SK-N-SH (cell line): ENCODE measurements at regions not wholly inside any gene's neighbourhood (a gene's known extent, or its start where the extent isn't known, plus 50 kb on each side); places are given as distances from the start of the nearest gene placed in this dataset.

Source experiments
- CTCF ChIA-PET: fragments of 300-600, 350-600 bp; formaldehyde crosslinking; extraction: SDS; loops from one replicate; lab custom pipeline; 2021; lab: Yijun Ruan, JAX
- POLR2A ChIA-PET: fragments of 350-600 bp; sonication (Branson Sonifier 250); formaldehyde crosslinking; extraction: SDS; loops from one replicate; lab custom pipeline; 2020; ENCODE audit warnings: antibody characterized with exemption, inconsistent platforms; lab: Yijun Ruan, JAX
- DNase-seq: peaks from one replicate; pipeline ENCODE4 v3.0.0; 2012
- H2AFZ ChIP-seq: fragments of 200-600 bp; sonication (generic); 2 replicates; pipeline ENCODE4 v1.8.1; 2016; ENCODE audit warnings: antibody characterized with exemption, mild to moderate bottlenecking, low read depth
- H3F3A ChIP-seq: fragments of 200-600 bp; sonication (generic); replicated peaks from 2 replicates; pipeline ENCODE3; 2016; ENCODE audit warnings: antibody characterized with exemption, mild to moderate bottlenecking; ENCODE audit not compliant: insufficient read depth
- H3K27ac ChIP-seq, 2 experiments: fragments of 200-500 bp in 1 of 2; fragments of 200-600 bp in 1 of 2; sonication (Bioruptor generic) in 1 of 2; sonication (generic), shearing (Covaris generic) in 1 of 2; 2 replicates each; pipeline versions ENCODE4 v1.5.1 to v1.6.1; 2014 to 2016; ENCODE audit warnings: low read depth in 2 of 2, inconsistent platforms in 1 of 2, low read length in 1 of 2, mild to moderate bottlenecking in 1 of 2, mixed read lengths in 1 of 2
- H3K27me3 ChIP-seq: fragments of 200-600 bp; sonication (generic), shearing (Covaris generic); 2 replicates; pipeline ENCODE4 v1.6.1; 2016; ENCODE audit warnings: mixed run types; ENCODE audit not compliant: insufficient read depth
- H3K36me3 ChIP-seq, 2 experiments: fragments of 200-500 bp in 1 of 2; fragments of 200-600 bp in 1 of 2; sonication (Bioruptor generic) in 1 of 2; sonication (generic) in 1 of 2; replicated peaks in 1 of 2; 2 replicates each; pipeline versions ENCODE3 to v1.5.1; 2014 to 2016; ENCODE audit warnings: low read length in 1 of 2, mild to moderate bottlenecking in 1 of 2; ENCODE audit not compliant: insufficient read depth in 2 of 2, control insufficient read depth in 1 of 2
- H3K4me1 ChIP-seq, 2 experiments: fragments of 200-500 bp in 1 of 2; fragments of 200-600 bp in 1 of 2; sonication (Bioruptor generic) in 1 of 2; sonication (generic), shearing (Covaris generic) in 1 of 2; 2 replicates each; pipeline versions ENCODE4 v1.5.1 to v1.6.1; 2014 to 2016; ENCODE audit warnings: low read depth in 1 of 2, low read length in 1 of 2, mixed run types in 1 of 2; ENCODE audit not compliant: insufficient read depth in 2 of 2, control insufficient read depth in 1 of 2
- H3K4me2 ChIP-seq: fragments of 200-600 bp; sonication (generic), shearing (Covaris generic); 2 replicates; pipeline ENCODE4 v1.6.1; 2017; ENCODE audit warnings: mixed run types
- H3K4me3 ChIP-seq, 2 experiments: fragments of 200-500 bp in 1 of 2; fragments of 200-600 bp in 1 of 2; sonication (Bioruptor generic) in 1 of 2; sonication (generic), shearing (Covaris generic) in 1 of 2; 2 replicates each; pipeline versions ENCODE4 v1.5.1 to v1.8.1; 2014 to 2016; ENCODE audit warnings: low read depth in 2 of 2, inconsistent platforms in 1 of 2, low read length in 1 of 2, mild to moderate bottlenecking in 1 of 2, mixed read lengths in 1 of 2, moderate library complexity in 1 of 2
- H3K79me2 ChIP-seq: fragments of 200-600 bp; sonication (generic); 2 replicates; pipeline ENCODE4 v1.8.1; 2017; ENCODE audit warnings: mild to moderate bottlenecking; ENCODE audit not compliant: insufficient read depth
- H3K9ac ChIP-seq: fragments of 200-600 bp; sonication (generic); 2 replicates; pipeline ENCODE4 v1.6.1; 2017; ENCODE audit warnings: mixed run types
- H3K9me2 ChIP-seq: fragments of 200-600 bp; sonication (generic); 2 replicates; pipeline ENCODE4 v1.6.1; 2017; ENCODE audit warnings: mixed run types
- H3K9me3 ChIP-seq: fragments of 200-600 bp; sonication (generic); 2 replicates; pipeline ENCODE4 v1.6.1; 2017; ENCODE audit warnings: mixed run types, mild to moderate bottlenecking, moderate library complexity
- H4K20me1 ChIP-seq: fragments of 200-600 bp; sonication (generic); 2 replicates; pipeline ENCODE4 v1.6.1; 2017; ENCODE audit warnings: mild to moderate bottlenecking, mixed run types; ENCODE audit not compliant: insufficient read depth
- CHD2 ChIP-seq: fragments of 150-350 bp; IDR thresholded peaks from 2 replicates; pipeline ENCODE4 v1.6.1; 2018; ENCODE audit warnings: low read length; ENCODE audit not compliant: partially characterized antibody
- EP300 ChIP-seq, 2 experiments: IDR thresholded peaks; 2 replicates each; pipeline versions ENCODE4 v1.4.0 to v1.6.1; 2012; ENCODE audit warnings: borderline replicate concordance in 1 of 2, low read depth in 1 of 2, low read length in 1 of 2
- FOSL2 ChIP-seq: IDR thresholded peaks from 2 replicates; pipeline ENCODE4 v1.4.0; 2012; ENCODE audit warnings: low read depth, mild to moderate bottlenecking, moderate library complexity, borderline replicate concordance
- FOXM1 ChIP-seq: IDR thresholded peaks from 2 replicates; pipeline ENCODE4 v1.4.0; 2012; ENCODE audit warnings: low read depth, mild to moderate bottlenecking
- GABPA ChIP-seq: IDR thresholded peaks from 2 replicates; pipeline ENCODE4 v1.4.0; 2012; ENCODE audit warnings: low read depth, mild to moderate bottlenecking
- GATA2 ChIP-seq: sonication (generic); formaldehyde crosslinking; IDR thresholded peaks from 2 replicates; pipeline ENCODE4 v1.5.0; 2020; ENCODE audit warnings: mild to moderate bottlenecking, missing genetic modification reagents
- IRF3 ChIP-seq: fragments of 150-350 bp; IDR thresholded peaks from 2 replicates; pipeline ENCODE4 v1.6.1; 2016; ENCODE audit warnings: mild to moderate bottlenecking, low read depth, low read length
- JUND ChIP-seq: IDR thresholded peaks from 2 replicates; pipeline ENCODE4 v1.4.0; 2012
- MEF2A ChIP-seq: IDR thresholded peaks from 2 replicates; pipeline ENCODE4 v1.4.0; 2012; ENCODE audit warnings: low read depth, borderline replicate concordance
- MXI1 ChIP-seq: IDR thresholded peaks from 2 replicates; pipeline ENCODE4 v1.6.1; 2012; ENCODE audit warnings: mild to moderate bottlenecking, low read depth, low read length, improper control_type of control experiment
- NRF1 ChIP-seq: IDR thresholded peaks from 2 replicates; pipeline ENCODE4 v1.6.1; 2012; ENCODE audit warnings: low read depth, mild to moderate bottlenecking, low read length
- POLR2AphosphoS5 ChIP-seq: IDR thresholded peaks from 2 replicates; pipeline ENCODE4 v1.6.1; 2012; ENCODE audit warnings: low read depth, low read length
- RAD21 ChIP-seq: IDR thresholded peaks from 2 replicates; pipeline ENCODE4 v1.6.1; 2012; ENCODE audit warnings: mild to moderate bottlenecking, low read length
- RCOR1 ChIP-seq: fragments of 150-350 bp; IDR thresholded peaks from 2 replicates; pipeline ENCODE4 v1.6.1; 2017; ENCODE audit warnings: antibody characterized with exemption, low read length
- REST ChIP-seq: IDR thresholded peaks from 2 replicates; pipeline ENCODE4 v1.6.1; 2012; ENCODE audit warnings: mild to moderate bottlenecking, low read depth, low read length, moderate library complexity
- RFX5 ChIP-seq: IDR thresholded peaks from 2 replicates; pipeline ENCODE4 v1.6.1; 2012; ENCODE audit warnings: mild to moderate bottlenecking, improper control_type of control experiment, low read length
- RXRA ChIP-seq: IDR thresholded peaks from 2 replicates; pipeline ENCODE4 v1.4.0; 2012; ENCODE audit warnings: low read depth, mild to moderate bottlenecking, borderline replicate concordance
- SIN3A ChIP-seq: IDR thresholded peaks from 2 replicates; pipeline ENCODE4 v1.6.1; 2012; ENCODE audit warnings: low read depth, mild to moderate bottlenecking, low read length, moderate library complexity, borderline replicate concordance
- SMC3 ChIP-seq: IDR thresholded peaks from 2 replicates; pipeline ENCODE4 v1.6.1; 2012; ENCODE audit warnings: low read depth, low read length, improper control_type of control experiment
- TAF1 ChIP-seq: IDR thresholded peaks from 2 replicates; pipeline ENCODE4 v1.6.1; 2012; ENCODE audit warnings: low read depth, mild to moderate bottlenecking, low read length, moderate library complexity, borderline replicate concordance
- TEAD4 ChIP-seq: IDR thresholded peaks from 2 replicates; pipeline ENCODE4 v1.4.0; 2012; ENCODE audit warnings: mild to moderate bottlenecking, borderline replicate concordance; ENCODE audit not compliant: insufficient read depth
- USF1 ChIP-seq: IDR thresholded peaks from 2 replicates; pipeline ENCODE4 v1.4.0; 2012; ENCODE audit warnings: low read depth, borderline replicate concordance
- USF2 ChIP-seq: fragments of 150-350 bp; IDR thresholded peaks from 2 replicates; pipeline ENCODE4 v1.6.1; 2017; ENCODE audit warnings: antibody characterized with exemption, low read length, low read depth, borderline replicate concordance
- WGBS: methylation state at CpG from one replicate; pipeline ENCODE4 v1.1.6; 2017; ENCODE audit warnings: low lambda C conversion rate; 5-methylcytosine and 5-hydroxymethylcytosine counted together

- no peaks in the 10 kb centered on the region; a peak in 1 of 4 replicates for H3K4me1 ChIP-seq
- 43% methylated on average over 12 of the region's 12 CpGs for WGBS
- ChIA-PET CTCF (no interaction called here), POLR2A (no interaction called here)
- no peaks in the 10 kb centered on the region for H3K9me3 ChIP-seq
- H3K4me3 ChIP-seq = no peak overlapping the region
- H3K27ac ChIP-seq = no peak overlapping the region
- H3K9me2 ChIP-seq = no peaks in the 10 kb centered on the region
- H3F3A ChIP-seq = no peaks in the 10 kb centered on the region
- H3K79me2 ChIP-seq = no peaks in the 10 kb centered on the region
- no peak for DNase-seq
- H3K36me3 ChIP-seq = no peaks in the 10 kb centered on the region
- H4K20me1 ChIP-seq = no peaks in the 10 kb centered on the region
- H3K27me3 ChIP-seq = no peaks in the 10 kb centered on the region
- no peak overlapping the region for H3K9ac ChIP-seq
- H2AFZ ChIP-seq = no peak overlapping the region
- no peak for TF ChIP-seq USF1
- TF ChIP-seq GATA2 (CRISPR knock-in tag) = no peak
- no peak for TF ChIP-seq NRF1
- no peak for TF ChIP-seq MXI1
- no peak for TF ChIP-seq CHD2
- TF ChIP-seq RFX5 = no peak
- TF ChIP-seq IRF3 = no peak
- TF ChIP-seq SIN3A = no peak
- TF ChIP-seq RCOR1 = no peak
- TF ChIP-seq RAD21 = no peak
- TF ChIP-seq POLR2AphosphoS5 = no peak
- TF ChIP-seq RXRA = no peak
- TF ChIP-seq SMC3 = no peak
- no peak for TF ChIP-seq EP300 (IDR thresholded peaks at IDR 0.05; ENCODE audit: borderline replicate concordance in 1 of 2, low read depth in 1 of 2, low read length in 1 of 2)
- no peak for TF ChIP-seq TAF1
- TF ChIP-seq TEAD4 = no peak
- no peak for TF ChIP-seq JUND
- H3K4me2 ChIP-seq = no peak overlapping the region
Observed at GRCh38 chr20:48096212-48096875, 311.1 kb upstream of the SULF2 start.

- Histone ChIP-seq H2AFZ (no peak overlapping the region), H3F3A (no peaks in the 10 kb centered on the region), H3K9me2 (no peaks in the 10 kb centered on the region), H3K9ac (no peak overlapping the region), H4K20me1 (no peaks in the 10 kb centered on the region), H3K4me1 (no peaks in the 10 kb centered on the region; a peak in 1 of 4 replicates), H3K27ac (no peak overlapping the region), H3K4me3 (no peak overlapping the region), H3K27me3 (no peaks in the 10 kb centered on the region), H3K4me2 (no peak overlapping the region), H3K79me2 (no peaks in the 10 kb centered on the region), H3K36me3 (no peaks in the 10 kb centered on the region), H3K9me3 (no peaks in the 10 kb centered on the region)
- ChIA-PET POLR2A (no interaction called here), CTCF (no interaction called here)
- 45% methylated on average over 7 of the region's 7 CpGs for WGBS
- no peak for DNase-seq
- TF ChIP-seq USF2 (no peak), TAF1 (no peak), RXRA (no peak), CHD2 (no peak), MEF2A (no peak), NRF1 (no peak), REST (no peak), GABPA (no peak), FOXM1 (no peak), FOSL2 (no peak)
Observed at GRCh38 chr20:48094944-48095343, 309.7 kb upstream of the SULF2 start.
